C4-2B (cell line): ENCODE measurements at regions not wholly inside any gene's neighbourhood (a gene's known extent, or its start where the extent isn't known, plus 50 kb on each side); places are given as distances from the start of the nearest gene placed in this dataset.

Source experiments
- ZFX ChIP-seq: fragments of 450-650 bp; IDR thresholded peaks from 2 replicates; pipeline ENCODE4 v1.6.1; 2017
- TF ChIP-seq, protein P1 (sequence below): fragments of 450-650 bp; conservative IDR thresholded peaks from 2 replicates; pipeline ENCODE4 v1.5.1; 2017; ENCODE audit warnings: mild to moderate bottlenecking

DNA sequence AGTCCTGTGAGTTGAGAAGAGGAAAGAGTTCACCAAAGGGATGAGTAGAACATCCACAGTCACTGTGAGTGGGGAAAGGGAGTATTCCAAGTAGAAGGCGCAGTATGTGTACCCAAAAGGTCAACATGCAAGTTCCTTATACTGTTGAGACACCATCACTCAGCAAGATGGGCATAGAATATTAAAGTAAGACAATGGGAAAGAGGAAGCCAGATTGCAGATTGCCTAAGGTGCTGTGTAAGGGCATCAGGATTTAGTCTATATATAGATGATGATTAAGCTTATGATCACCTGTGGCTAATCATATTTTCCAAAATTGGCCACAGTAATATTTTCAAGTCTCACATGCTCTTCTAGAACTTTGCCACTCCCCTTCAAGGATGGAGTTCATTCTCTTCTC is 120.1 kb upstream of the CAMK1G start:
- TF ChIP-seq, protein P1, sequence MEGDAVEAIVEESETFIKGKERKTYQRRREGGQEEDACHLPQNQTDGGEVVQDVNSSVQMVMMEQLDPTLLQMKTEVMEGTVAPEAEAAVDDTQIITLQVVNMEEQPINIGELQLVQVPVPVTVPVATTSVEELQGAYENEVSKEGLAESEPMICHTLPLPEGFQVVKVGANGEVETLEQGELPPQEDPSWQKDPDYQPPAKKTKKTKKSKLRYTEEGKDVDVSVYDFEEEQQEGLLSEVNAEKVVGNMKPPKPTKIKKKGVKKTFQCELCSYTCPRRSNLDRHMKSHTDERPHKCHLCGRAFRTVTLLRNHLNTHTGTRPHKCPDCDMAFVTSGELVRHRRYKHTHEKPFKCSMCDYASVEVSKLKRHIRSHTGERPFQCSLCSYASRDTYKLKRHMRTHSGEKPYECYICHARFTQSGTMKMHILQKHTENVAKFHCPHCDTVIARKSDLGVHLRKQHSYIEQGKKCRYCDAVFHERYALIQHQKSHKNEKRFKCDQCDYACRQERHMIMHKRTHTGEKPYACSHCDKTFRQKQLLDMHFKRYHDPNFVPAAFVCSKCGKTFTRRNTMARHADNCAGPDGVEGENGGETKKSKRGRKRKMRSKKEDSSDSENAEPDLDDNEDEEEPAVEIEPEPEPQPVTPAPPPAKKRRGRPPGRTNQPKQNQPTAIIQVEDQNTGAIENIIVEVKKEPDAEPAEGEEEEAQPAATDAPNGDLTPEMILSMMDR, result no peak
- TF ChIP-seq ZFX, result no peak
